Sigmoid colon (tissue), 3 donors: ENCODE measurements at regions not wholly inside any gene's neighbourhood (a gene's known extent, or its start where the extent isn't known, plus 50 kb on each side); places are given as distances from the start of the nearest gene placed in this dataset.

Experiments
- POLR2A ChIP-seq, 2 donors: fragments of 450-650 bp; IDR thresholded peaks; one replicate each; pipeline ENCODE4 v1.6.1; 2016; ENCODE audit warnings: antibody characterized with exemption in 2 of 2, mild to moderate bottlenecking in 2 of 2, moderate library complexity in 2 of 2
- TF ChIP-seq, protein P1 (sequence below), 4 experiments: fragments of 450-650 bp in 3 of 4; fragments of 200-600 bp in 1 of 4; IDR thresholded peaks; one replicate each; pipeline ENCODE4 v1.5.1; 2016 to 2019; ENCODE audit warnings: antibody characterized with exemption in 4 of 4, mild to moderate bottlenecking in 3 of 4, moderate library complexity in 2 of 4

DNA sequence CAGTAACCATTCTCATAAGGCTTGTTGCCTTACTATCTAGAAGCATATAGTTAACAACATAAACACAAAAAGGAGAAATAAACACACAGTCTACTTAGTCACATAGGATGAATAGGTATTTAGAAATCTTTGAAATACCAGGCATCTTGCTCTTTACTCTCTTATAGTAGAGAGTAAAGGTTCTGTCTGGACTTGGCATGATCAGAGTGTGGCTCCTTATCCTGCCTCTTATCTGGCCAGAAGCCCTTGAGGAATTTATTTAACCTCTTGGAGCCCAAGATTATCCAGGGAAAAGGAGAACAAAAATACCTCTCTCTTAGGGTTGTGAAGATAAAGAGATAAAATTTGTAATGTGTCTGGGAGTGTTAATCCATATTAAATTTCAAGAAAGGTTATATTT lies 100.2 kb upstream of the MBNL2 start:
- TF ChIP-seq, protein P1, sequence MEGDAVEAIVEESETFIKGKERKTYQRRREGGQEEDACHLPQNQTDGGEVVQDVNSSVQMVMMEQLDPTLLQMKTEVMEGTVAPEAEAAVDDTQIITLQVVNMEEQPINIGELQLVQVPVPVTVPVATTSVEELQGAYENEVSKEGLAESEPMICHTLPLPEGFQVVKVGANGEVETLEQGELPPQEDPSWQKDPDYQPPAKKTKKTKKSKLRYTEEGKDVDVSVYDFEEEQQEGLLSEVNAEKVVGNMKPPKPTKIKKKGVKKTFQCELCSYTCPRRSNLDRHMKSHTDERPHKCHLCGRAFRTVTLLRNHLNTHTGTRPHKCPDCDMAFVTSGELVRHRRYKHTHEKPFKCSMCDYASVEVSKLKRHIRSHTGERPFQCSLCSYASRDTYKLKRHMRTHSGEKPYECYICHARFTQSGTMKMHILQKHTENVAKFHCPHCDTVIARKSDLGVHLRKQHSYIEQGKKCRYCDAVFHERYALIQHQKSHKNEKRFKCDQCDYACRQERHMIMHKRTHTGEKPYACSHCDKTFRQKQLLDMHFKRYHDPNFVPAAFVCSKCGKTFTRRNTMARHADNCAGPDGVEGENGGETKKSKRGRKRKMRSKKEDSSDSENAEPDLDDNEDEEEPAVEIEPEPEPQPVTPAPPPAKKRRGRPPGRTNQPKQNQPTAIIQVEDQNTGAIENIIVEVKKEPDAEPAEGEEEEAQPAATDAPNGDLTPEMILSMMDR (IDR thresholded peaks at IDR 0.05) = no peak
- TF ChIP-seq POLR2A (IDR thresholded peaks at IDR 0.05) = no peak
